GM19351 (cell line): ENCODE measurements at regions not wholly inside any gene's neighbourhood (a gene's known extent, or its start where the extent isn't known, plus 50 kb on each side); places are given as distances from the start of the nearest gene placed in this dataset.
"Not testable (repeated sequence)": the region's sequence is repeated elsewhere in the genome, so short reads cannot be mapped to it uniquely, and the experiment has no call there.

ENCODE experiments used
- ATAC-seq: cut with Tn5 transposase; IDR thresholded peaks from one replicate; pipeline ENCODE4 v1.9.1; 2021; ENCODE audit warnings: mild to moderate bottlenecking, moderate library complexity; ENCODE audit not compliant: unreplicated experiment

DNA sequence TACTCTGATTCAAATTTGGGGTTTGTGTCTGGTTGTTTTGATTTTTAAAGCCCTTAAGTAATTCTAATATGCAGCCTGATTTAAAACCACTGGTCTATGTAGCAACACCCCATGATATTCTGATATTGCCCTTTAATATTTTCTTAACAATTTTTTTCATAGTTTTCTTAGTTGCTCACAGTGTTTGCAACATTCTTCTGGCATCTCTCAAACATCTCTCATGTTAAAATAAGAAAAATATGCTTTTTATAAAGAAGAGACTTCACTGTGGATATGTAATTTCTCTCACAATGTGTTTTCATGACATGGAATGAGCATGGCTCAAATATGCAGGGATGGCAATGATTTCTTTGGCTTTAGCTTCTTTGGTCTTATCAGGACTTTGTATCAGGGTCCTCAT lies 183.7 kb downstream of the TAF11L14 start:
- ATAC-seq: no peak

GRCh38 chr5:17819783-17820182 lies 185.5 kb downstream of the TAF11L14 start:
- no peak for ATAC-seq

- no peak for ATAC-seq
Observed at GRCh38 chr5:17828681-17829080, 194.4 kb downstream of the TAF11L14 start.

DNA sequence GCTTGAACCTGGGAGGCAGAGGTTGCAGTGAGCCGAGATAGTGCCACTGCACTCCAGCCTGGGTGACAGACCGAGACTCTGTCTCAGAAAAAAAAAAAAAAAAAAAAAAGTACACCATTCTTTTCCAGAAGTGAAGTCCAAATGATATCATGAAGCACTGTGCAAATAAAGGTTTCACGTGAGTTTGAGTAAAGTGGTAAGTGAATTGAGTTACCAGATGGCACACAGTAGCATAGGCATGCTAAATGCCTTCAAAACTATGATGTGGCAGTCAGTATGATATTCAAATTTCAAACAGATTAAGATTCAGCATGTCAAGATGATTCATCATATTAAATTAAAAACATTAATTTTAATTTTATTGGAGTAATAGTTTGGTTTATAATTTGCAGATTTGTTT lies 195.2 kb downstream of the TAF11L14 start:
- no peak for ATAC-seq

DNA sequence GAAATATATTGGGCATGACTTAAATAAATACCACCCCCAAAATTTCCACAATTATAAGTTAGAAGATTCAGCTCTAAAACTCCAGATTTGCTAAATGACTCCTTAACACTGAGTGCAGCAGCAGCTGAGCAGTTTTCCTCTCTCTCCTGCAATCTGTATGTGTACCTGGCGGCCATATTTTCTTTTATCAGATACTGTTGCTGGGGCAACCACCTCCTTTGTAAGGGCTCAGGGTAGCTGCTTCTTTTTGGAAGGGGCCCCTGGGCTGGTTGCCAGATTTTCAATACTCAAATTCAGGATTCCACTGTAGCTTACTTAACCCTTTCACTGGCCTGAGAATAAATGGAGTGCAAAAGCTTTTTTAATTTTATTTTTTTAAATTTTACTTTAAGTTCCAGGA lies 197.0 kb downstream of the TAF11L14 start:
- no peak for ATAC-seq

DNA sequence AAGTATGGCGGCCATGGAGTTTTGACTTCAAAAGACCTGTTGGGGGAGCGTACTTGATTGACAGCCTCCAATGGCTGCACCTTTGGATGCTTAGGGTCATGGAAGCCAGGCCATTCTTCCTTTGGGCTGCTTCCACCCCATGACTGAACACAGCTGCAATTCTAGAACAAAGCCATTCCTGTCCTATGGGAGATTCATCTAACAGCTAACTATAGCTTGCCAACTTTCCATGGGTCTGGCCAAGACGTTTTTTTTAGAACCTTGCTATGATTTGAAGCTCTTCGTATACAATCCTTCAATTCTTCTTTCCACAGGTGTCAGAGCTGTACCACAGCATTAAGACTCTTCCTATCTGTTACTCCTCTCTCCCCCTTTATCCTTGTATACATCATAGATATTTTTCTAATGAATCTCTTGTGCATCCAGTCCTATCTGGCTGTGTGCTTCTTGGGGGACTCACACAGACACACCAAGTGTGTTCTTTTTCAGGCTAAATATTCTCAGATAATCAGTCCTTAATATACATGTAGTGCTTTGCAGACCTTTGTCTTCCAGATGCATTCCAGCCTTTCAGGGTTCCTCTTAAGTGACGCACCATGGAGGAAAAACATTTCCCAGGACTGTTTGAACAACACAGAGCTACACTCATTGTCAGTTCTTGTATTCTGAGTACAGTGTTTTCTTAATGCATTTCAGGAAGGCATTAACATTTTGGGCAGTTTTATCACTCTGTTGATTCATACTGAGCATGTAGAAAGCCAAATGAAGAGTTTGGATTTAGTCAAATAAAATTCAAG lies 198.9 kb downstream of the TAF11L14 start:
- no peak for ATAC-seq

GRCh38 chr5:17837757-17838156 lies 203.5 kb downstream of the TAF11L14 start:
- ATAC-seq: no peak

- no peak for ATAC-seq
Observed at GRCh38 chr5:17838469-17838868, 204.2 kb downstream of the TAF11L14 start.

GRCh38 chr5:17839848-17840247 lies 205.6 kb downstream of the TAF11L14 start:
- no peak for ATAC-seq

GRCh38 chr5:17846496-17846895 lies 212.2 kb downstream of the TAF11L14 start:
- no peak for ATAC-seq

GRCh38 chr5:17847286-17847685 lies 213.0 kb downstream of the TAF11L14 start:
- no peak for ATAC-seq

DNA sequence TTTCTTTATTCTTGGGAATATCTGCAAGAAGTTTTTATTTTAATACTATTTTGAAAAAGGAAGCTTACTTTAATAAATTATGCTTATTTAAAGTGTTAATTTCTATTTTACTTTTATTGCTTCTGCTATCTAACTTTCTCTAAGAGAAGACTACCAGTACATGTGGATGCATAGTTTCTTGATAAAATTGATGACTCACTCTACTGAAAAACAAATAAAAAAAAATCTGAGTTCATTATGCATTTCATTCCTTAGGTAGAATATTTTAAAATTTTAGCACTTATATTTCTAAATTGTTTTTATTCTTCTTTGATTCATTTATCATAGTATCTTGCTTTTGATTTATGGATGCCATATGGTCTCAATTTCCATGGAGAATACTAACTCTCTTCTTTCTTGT lies 217.9 kb downstream of the TAF11L14 start:
- no peak for ATAC-seq

DNA sequence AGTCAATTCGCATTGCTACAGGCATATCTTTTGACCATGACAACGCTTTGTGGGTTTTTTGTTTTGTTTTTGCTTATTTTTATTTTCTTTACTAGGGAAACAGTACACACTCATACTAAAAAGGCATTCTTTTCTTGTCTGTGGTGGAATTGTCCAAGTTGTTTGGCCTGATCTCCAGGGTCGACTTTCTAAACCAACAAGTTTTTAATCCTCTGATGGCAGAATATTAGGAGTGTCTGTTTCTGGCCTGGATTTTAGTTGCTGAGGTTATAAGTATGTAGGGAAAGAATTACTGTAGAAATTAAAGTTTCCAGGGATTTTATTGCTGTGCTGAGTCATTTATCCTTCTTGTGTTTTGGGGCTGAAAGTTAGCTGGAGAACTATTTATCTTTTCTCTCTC lies 218.5 kb downstream of the TAF11L14 start:
- ATAC-seq: no peak

DNA sequence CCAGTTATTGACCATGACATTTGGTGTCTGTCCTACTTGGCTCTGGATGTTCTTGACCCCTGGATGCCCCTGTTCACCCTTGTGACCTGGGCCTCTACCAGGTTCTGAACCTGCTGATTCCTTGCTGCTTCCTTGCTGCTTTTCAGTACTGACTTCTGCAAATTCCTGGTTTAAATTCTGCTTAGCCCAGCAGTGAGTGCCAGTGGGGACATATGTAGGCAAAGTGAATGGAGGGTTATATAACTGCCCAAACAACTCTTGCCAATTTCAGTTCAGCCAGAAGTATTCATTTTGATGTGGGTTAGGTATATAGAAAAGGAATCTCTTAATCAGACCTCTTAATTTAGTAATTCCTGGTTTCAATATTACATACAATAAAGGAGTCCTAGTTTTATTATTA lies 220.6 kb downstream of the TAF11L14 start:
- no peak for ATAC-seq

DNA sequence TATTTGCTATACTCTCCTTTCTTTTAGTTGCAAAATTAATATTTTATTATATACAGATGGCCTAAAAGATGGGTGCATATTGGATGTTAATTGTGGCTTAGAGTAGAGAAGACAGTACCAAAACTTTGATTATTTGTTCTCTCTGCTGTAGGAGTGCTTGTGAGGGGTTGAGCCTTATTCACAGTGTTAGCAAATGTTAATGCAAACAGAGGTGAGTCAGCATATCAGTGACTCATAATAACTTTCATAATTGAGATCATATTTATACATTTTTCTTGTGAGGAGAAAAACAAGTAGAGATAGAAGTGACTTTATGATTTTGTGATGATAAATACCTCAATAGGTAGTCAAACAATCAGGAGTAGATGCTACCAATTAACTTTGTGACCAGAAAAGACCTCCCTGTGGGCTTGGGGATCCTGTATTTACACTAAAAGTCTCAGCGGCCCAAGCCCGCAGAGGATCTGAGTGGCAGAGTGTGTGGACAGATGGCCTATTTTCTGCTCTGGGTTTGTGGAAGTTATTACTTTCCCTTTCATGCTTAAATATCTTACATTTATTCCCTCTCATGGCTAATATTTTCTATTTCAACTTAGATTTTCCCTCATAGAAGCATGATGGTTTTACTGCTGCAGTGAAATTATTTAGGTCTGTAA lies 226.5 kb downstream of the TAF11L14 start:
- no peak for ATAC-seq

DNA sequence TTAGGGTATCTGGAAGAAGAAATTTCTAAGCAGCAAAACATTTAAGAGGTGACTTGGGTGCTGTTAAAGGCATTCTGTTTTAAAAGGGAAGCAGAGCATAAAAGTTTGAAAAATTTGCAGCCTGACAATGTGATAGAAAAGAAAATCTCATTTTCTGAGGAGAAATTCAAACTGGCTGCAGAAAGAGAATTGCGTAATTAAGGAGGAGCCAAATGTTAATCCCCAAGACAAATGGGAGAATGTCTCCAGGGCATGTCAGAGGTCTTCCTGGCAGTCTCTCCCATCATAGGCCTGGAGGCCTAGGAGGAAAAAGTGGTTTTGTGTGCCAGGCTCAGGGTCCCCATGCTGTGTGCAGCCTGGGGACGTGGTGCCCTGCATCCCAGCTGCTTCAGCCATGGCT lies 230.6 kb downstream of the TAF11L14 start:
- ATAC-seq: not testable (repeated sequence)

- ATAC-seq: not testable (repeated sequence)
Observed at GRCh38 chr5:17865966-17866365, 231.7 kb downstream of the TAF11L14 start.

GRCh38 chr5:17872204-17872603 lies 237.9 kb downstream of the TAF11L14 start:
- ATAC-seq: no peak

GRCh38 chr5:17878541-17878940 lies 244.3 kb downstream of the TAF11L14 start:
- ATAC-seq: no peak

DNA sequence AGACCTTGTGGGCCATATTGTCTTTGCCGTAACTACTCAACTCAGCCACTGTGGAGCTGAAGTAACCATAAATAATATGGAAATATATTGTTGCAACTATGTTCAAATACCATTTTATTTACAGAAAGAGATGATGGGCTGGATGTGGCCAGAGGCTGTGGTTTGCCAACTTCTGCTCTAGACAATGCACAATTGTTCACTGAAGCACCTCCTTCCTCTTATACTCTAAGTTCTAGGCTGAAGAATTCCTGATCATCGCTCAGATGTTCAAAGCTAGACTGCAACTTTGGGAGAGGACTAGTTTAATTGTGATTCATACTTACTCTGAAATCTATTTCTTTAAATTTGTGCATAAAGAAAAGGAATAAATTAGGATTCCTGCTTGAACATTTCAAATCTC lies 245.0 kb downstream of the TAF11L14 start:
- no peak for ATAC-seq

- no peak for ATAC-seq
Observed at GRCh38 chr5:17880869-17881268, 246.6 kb downstream of the TAF11L14 start.

DNA sequence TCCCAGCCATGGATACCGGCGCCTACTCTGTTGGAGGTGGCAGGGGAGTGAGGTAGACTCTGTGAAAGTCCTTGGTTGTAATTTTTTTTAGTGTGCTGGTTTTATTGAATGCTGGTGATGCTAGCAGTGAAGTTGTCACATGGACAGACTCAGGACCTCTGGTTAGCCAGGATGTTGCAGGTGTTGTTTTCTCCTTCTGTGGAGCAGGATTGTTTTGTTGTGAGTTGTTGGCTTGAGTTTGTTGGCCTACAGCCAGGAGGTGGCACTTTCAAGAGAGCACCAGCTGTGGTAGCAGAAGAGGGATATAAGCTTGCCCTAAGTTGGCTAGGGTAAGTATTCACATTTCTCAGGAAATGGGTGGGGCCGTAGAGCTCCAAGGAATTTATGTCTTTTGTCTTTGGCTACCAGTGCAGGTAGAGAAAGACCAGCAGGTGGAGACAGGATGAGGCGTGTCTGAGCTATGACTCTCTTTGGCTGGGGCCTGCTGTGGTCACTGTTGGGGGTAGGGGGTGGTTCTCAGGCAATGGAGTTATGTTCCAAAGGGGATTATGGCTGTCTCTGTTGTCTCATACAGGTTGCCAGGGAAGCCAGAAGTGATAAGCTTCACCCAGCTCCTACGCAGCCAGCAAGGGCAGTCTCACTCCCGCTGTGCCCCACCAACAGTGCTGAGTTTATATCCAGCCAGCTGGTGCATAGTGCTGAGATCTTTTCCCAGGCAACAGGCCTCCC lies 248.7 kb downstream of the TAF11L14 start:
- no peak for ATAC-seq
